Suprapubic skin (tissue), 4 donors: ENCODE measurements at regions not wholly inside any gene's neighbourhood (a gene's known extent, or its start where the extent isn't known, plus 50 kb on each side); places are given as distances from the start of the nearest gene placed in this dataset.

Source experiments
- DNase-seq, 2 donors: peaks; one replicate each; pipeline ENCODE4 v3.0.0-alpha.2; 2019; ENCODE audit warnings: low spot score in 2 of 2
- H3K27ac ChIP-seq: fragments of 200-600 bp; sonication (generic); one replicate; pipeline ENCODE4 v1.5.1; 2019
- H3K27me3 ChIP-seq: fragments of 200-600 bp; sonication (generic); one replicate; pipeline ENCODE4 v1.5.1; 2019
- H3K36me3 ChIP-seq: fragments of 200-600 bp; sonication (generic); one replicate; pipeline ENCODE4 v1.5.1; 2019
- H3K4me1 ChIP-seq: fragments of 200-600 bp; sonication (generic); one replicate; pipeline ENCODE4 v1.5.1; 2019
- H3K4me3 ChIP-seq: fragments of 200-600 bp; sonication (generic); one replicate; pipeline ENCODE4 v1.5.1; 2019; ENCODE audit warnings: mild to moderate bottlenecking
- H3K9me3 ChIP-seq: fragments of 200-600 bp; sonication (generic); one replicate; pipeline ENCODE4 v1.5.1; 2019
- EP300 ChIP-seq: sonication (generic); formaldehyde crosslinking; IDR thresholded peaks from one replicate; pipeline ENCODE4 v1.6.1; 2017; ENCODE audit warnings: antibody characterized with exemption
- POLR2A ChIP-seq, 2 donors: fragments of 450-650 bp; IDR thresholded peaks; one replicate each; pipeline ENCODE4 v1.6.1; 2017; ENCODE audit warnings: antibody characterized with exemption in 2 of 2, mild to moderate bottlenecking in 2 of 2, moderate library complexity in 2 of 2
- POLR2AphosphoS5 ChIP-seq, 3 donors: sonication (generic); formaldehyde crosslinking; IDR thresholded peaks; one replicate each; pipeline ENCODE4 v1.6.1; 2017; ENCODE audit warnings: antibody characterized with exemption in 3 of 3
- WGBS: methylation state at CpG from one replicate; pipeline ENCODE4 v1.1.5; 2018; 5-methylcytosine and 5-hydroxymethylcytosine counted together
- TF ChIP-seq, protein P1 (sequence below), 2 donors: fragments of 200-600 bp in 1 of 2; fragments of 450-650 bp in 1 of 2; sonication (generic) in 1 of 2; IDR thresholded peaks; one replicate each; pipeline ENCODE4 v1.5.1; 2016 to 2019; ENCODE audit warnings: antibody characterized with exemption in 2 of 2, mild to moderate bottlenecking in 1 of 2, moderate library complexity in 1 of 2

DNA sequence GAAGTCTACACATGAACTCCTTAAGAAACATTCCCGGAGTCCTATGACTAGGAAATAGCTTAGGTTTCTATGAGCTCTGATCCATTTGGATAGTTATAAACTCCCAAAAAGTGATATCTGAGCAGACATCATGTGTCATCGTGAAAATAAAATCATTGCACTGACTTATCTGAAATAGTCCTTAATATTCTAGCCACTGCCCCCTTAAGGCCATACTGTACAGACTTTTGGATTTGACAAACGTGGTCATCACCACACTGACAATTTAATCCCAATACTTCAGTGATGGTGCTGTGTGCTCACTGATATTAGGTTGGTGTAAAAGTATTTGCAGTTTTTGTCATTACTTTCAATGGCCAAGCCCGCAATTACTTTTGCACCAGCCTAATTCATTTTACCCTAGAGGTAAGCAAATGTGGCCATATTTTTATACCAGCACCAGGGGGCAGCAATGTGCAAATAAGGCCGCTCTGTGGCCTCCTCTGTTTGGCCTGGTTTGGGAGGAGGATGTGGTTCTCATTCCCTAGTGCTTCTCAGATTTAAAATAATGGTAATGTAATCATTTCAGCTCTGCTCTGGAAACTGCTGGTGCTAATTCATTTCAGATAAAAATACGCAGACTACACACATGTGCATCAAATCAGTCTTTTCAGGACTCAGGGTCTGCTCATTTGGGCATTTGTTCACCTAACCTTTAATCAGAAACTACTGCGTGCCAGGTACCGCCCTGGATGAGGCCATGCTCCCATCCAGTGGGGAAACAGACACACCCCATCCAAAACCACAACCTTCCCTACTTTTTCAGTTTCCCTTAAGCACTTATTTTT, 196.4 kb upstream of the C1QTNF7 start:
- H3K36me3 ChIP-seq: no peaks in the 10 kb centered on the region
- H3K4me1 ChIP-seq: peaks cover 27% of the 10 kb centered on the region
- TF ChIP-seq POLR2AphosphoS5 (IDR thresholded peaks at IDR 0.05) (no peak), POLR2A (IDR thresholded peaks at IDR 0.05) (no peak), EP300 (no peak)
- TF ChIP-seq, protein P1, sequence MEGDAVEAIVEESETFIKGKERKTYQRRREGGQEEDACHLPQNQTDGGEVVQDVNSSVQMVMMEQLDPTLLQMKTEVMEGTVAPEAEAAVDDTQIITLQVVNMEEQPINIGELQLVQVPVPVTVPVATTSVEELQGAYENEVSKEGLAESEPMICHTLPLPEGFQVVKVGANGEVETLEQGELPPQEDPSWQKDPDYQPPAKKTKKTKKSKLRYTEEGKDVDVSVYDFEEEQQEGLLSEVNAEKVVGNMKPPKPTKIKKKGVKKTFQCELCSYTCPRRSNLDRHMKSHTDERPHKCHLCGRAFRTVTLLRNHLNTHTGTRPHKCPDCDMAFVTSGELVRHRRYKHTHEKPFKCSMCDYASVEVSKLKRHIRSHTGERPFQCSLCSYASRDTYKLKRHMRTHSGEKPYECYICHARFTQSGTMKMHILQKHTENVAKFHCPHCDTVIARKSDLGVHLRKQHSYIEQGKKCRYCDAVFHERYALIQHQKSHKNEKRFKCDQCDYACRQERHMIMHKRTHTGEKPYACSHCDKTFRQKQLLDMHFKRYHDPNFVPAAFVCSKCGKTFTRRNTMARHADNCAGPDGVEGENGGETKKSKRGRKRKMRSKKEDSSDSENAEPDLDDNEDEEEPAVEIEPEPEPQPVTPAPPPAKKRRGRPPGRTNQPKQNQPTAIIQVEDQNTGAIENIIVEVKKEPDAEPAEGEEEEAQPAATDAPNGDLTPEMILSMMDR (IDR thresholded peaks at IDR 0.05): peak; percentile 58 to 74
- WGBS: 53% methylated on average over 8 of the region's 8 CpGs
- peak; percentile 83 to 89 for DNase-seq
- no peak overlapping the region for H3K27ac ChIP-seq
- no peaks in the 10 kb centered on the region for H3K9me3 ChIP-seq
- no peaks in the 10 kb centered on the region for H3K27me3 ChIP-seq
- no peak overlapping the region for H3K4me3 ChIP-seq

DNA sequence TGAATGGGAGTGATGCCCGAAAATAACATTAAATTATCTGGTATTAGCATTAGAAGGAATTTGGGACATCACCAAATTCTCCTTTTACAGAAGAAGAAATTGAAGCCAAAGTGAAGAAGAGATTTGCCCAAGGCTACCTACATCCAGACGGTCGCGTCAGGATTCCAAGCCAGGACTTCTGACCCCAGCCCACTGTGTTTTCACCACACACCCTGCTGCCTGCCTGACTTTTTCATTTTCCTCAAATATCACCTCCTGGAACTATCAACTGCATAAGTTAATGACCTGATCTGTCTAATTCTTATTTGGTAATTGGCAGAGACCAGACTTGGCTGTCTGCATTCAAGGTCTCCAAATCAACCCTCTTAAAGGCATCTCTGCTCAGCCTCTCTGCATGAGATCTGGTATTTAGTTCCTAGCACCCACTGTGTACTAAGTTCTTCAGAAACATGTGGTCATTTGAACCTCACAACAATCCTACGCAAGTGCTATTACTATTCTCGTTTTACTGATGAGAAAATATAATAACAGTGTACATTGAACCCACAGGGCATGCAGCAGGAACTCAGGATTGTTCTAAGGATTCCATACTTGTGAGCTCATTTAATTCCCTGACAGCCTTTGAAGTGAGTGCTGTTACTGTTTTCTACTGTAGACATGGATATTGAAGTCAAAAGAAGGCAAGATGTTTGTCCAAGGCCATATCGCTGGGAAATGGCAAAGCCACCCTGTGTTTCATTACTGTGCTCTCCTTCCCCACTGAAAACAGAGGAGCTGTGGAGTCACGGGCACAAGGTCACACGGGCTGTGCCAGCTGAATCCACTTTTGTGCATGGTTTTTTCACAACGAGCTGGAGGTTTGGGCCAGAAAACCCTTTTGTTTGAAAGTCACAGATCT, 195.2 kb upstream of the C1QTNF7 start:
- DNase-seq: no peak
- Histone ChIP-seq H3K4me3 (no peak overlapping the region), H3K27me3 (no peaks in the 10 kb centered on the region), H3K27ac (peak overlapping the region; percentile 19), H3K4me1 (peaks cover 27% of the 10 kb centered on the region), H3K36me3 (no peaks in the 10 kb centered on the region), H3K9me3 (no peaks in the 10 kb centered on the region)
- WGBS: 64% methylated on average over 10 of the region's 10 CpGs
- no peak for TF ChIP-seq POLR2AphosphoS5 (IDR thresholded peaks at IDR 0.05)
- no peak for TF ChIP-seq EP300
- TF ChIP-seq POLR2A (IDR thresholded peaks at IDR 0.05): no peak
- TF ChIP-seq, protein P1 (IDR thresholded peaks at IDR 0.05): no peak

DNA sequence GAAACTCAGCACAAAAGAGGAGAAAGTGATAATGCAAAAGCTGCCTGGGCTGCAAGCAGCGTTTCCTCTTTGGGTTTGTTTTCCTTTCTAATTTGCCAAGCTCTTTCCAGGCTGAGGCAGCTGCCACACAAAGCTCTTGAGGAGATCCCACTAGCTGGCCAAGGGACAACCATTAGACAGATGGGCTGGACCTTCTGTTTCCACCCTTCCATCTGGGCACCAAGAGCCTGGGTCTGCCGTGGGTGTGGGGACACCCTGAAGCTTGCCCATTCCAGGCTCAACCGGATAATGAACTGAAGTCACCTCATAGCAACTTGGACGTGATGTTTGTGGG, 194.6 kb upstream of the C1QTNF7 start:
- Histone ChIP-seq H3K36me3 (no peaks in the 10 kb centered on the region), H3K4me3 (no peak overlapping the region), H3K4me1 (peaks cover 27% of the 10 kb centered on the region), H3K9me3 (no peaks in the 10 kb centered on the region), H3K27ac (peak overlapping the region; percentile 19), H3K27me3 (no peaks in the 10 kb centered on the region)
- TF ChIP-seq EP300 (no peak), POLR2A (IDR thresholded peaks at IDR 0.05) (no peak), POLR2AphosphoS5 (IDR thresholded peaks at IDR 0.05) (no peak)
- TF ChIP-seq, protein P1 (IDR thresholded peaks at IDR 0.05): no peak
- 47% methylated on average over 4 of the region's 4 CpGs for WGBS
- no peak for DNase-seq

DNA sequence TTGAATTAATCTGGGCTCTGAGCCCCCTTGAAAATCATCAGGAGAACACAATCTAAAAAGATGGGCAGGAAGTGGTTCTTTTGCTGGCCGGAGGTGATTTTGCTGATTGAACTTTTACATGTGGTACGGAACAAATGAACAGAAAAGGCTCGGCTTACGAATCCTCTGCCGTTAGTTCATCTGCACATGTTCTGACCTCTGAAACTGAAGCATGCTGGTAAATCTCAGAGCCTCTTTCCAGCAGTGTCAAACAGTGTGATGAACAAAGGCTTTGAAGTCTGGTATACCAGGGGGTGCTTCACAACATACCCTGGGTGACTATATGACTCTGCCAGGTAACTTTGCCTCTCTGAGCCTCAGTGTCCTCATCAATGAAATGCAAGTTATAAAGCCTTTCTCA, 194.2 kb upstream of the C1QTNF7 start:
- Histone ChIP-seq H3K27me3 (no peaks in the 10 kb centered on the region), H3K9me3 (no peaks in the 10 kb centered on the region), H3K4me3 (no peak overlapping the region), H3K4me1 (peaks cover 27% of the 10 kb centered on the region), H3K27ac (peak overlapping the region; percentile 19), H3K36me3 (no peaks in the 10 kb centered on the region)
- no peak for TF ChIP-seq POLR2A (IDR thresholded peaks at IDR 0.05)
- no peak for TF ChIP-seq POLR2AphosphoS5 (IDR thresholded peaks at IDR 0.05)
- TF ChIP-seq, protein P1 (IDR thresholded peaks at IDR 0.05): no peak
- no peak for TF ChIP-seq EP300
- no peak for DNase-seq
- WGBS: 54% methylated on average over 5 of the region's 5 CpGs
